H1 (cell line): ENCODE measurements at regions not wholly inside any gene's neighbourhood (a gene's known extent, or its start where the extent isn't known, plus 50 kb on each side); places are given as distances from the start of the nearest gene placed in this dataset.

Experiments
- HDAC2 ChIP-seq, 2 experiments: fragments of 300-600 bp in 1 of 2; sonication (generic) in 1 of 2; IDR thresholded peaks; 2 replicates each; pipeline ENCODE4 v1.6.1; 2011 to 2012; ENCODE audit warnings: low read depth in 2 of 2, low read length in 2 of 2, mild to moderate bottlenecking in 2 of 2, moderate library complexity in 2 of 2, borderline replicate concordance in 1 of 2, inconsistent platforms in 1 of 2
- SIRT6 ChIP-seq: IDR thresholded peaks from one replicate; pipeline ENCODE4 v1.7.1; 2012; ENCODE audit warnings: low read length, inconsistent platforms
- TAF1 ChIP-seq: IDR thresholded peaks from 2 replicates; pipeline ENCODE4 v1.6.1; 2011; ENCODE audit warnings: mild to moderate bottlenecking, low read depth, low read length

DNA sequence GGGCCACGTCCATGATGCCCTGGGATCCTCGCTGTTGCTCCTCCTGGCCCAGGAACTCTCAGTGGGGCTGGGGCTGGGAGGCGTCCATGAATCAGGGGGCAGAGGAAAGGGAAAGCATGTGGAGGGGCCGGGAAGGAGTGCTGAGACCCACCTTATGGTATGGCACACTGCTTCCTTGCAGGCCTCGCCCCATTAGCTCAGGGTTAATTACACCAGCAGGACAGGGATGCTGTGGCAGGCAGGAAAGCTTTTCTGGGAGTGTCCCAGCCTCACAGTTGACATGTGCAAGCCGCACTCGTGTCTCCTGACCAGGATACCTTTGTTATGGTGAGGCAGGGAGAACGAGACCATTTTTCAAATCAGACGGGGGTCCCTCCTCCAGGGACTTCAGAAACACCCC lies 109.7 kb upstream of the PCBD1 start (continued):
- TF ChIP-seq HDAC2 (IDR thresholded peaks at IDR 0.05; ENCODE audit: borderline replicate concordance in 1 of 2, low read depth in 2 of 2, low read length in 2 of 2) (no peak), TAF1 (no peak), SIRT6 (no peak)
- TF ChIP-seq, all 59 proteins: peak for 0
